ENCODE measurements at regions not wholly inside any gene's neighbourhood (a gene's known extent, or its start where the extent isn't known, plus 50 kb on each side); places are given as distances from the start of the nearest gene placed in this dataset.

DNA sequence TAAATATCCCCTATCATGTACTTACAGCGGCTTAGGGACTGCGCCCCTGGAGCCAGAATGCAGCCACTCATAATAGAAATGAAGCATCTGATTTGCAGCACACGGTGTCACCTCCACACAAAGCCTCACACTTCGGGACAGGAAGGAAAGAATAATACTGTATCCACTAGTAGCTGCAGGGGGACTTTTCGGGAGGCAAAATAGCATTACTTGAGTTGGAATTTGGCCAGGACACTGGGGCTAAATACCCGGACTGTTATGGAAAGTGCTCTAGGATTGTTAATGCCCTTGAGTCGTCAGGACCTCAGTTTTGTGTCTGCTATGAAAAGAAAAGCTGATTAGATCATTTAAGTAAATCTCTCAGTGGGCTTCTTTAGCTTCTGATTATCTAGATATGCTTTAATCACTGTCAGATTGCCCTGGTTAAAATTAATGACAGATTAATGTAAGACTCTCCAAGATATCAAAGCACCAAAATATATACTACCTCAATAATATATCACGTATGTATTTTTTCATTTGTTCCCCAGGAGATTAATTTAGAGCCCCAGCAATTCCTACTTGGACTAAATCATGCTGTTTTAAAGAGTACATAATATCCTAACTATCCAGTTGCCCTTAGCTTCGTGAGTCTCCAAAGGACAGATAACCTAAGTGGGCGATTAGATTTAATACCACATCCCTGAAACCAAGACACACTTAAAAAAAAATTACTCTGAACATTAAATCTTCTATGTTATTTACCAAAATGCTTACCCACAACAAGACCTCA is 173.0 kb upstream of the NEBL start:
- TF ChIP-seq, protein P1, sequence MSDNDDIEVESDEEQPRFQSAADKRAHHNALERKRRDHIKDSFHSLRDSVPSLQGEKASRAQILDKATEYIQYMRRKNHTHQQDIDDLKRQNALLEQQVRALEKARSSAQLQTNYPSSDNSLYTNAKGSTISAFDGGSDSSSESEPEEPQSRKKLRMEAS (IDR thresholded peaks at IDR 0.05): no peak
- TF ChIP-seq NFIC (IDR thresholded peaks at IDR 0.05) (0 out of 2 replicates have a peak, but pooled peaks have one; percentile 6), CEBPB (IDR thresholded peaks at IDR 0.05) (no peak), RAD21 (IDR thresholded peaks at IDR 0.05; ENCODE audit: low read depth) (no peak), TEAD4 (IDR thresholded peaks at IDR 0.05) (no peak), TCF12 (IDR thresholded peaks at IDR 0.05; ENCODE audit: low read depth) (no peak)
- TF ChIP-seq, protein P2, sequence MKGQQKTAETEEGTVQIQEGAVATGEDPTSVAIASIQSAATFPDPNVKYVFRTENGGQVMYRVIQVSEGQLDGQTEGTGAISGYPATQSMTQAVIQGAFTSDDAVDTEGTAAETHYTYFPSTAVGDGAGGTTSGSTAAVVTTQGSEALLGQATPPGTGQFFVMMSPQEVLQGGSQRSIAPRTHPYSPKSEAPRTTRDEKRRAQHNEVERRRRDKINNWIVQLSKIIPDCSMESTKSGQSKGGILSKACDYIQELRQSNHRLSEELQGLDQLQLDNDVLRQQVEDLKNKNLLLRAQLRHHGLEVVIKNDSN (IDR thresholded peaks at IDR 0.05): no peak

DNA sequence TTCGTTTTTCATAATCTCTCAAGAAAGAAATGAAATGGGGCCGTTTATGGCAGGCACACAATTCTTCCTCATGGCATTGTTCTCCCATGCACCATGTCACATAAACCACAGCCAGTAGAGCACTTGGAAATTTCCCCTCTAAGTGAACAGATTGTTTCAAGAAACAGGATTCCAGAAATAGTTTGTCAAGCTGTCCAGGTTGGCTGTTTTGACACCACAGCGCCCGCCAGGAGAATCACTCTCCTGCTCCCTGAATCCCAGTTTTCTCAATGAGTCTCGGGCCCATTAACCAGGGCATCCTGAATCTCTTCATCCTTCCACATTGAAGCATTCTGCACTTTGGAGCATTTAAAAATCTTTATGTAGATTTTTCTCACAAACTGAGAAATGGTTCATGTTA is 172.2 kb upstream of the NEBL start:
- TF ChIP-seq TAF1 (IDR thresholded peaks at IDR 0.05; ENCODE audit: low read depth): no peak
- TF ChIP-seq EGR1 (IDR thresholded peaks at IDR 0.05): no peak
- TF ChIP-seq, protein P2 (IDR thresholded peaks at IDR 0.05): no peak
- no peak for TF ChIP-seq EP300 (IDR thresholded peaks at IDR 0.05; ENCODE audit: borderline replicate concordance)
- no peak for TF ChIP-seq ZBTB7A (IDR thresholded peaks at IDR 0.05; ENCODE audit: low read depth)
- TF ChIP-seq TEAD4 (IDR thresholded peaks at IDR 0.05): no peak
- TF ChIP-seq, protein P3, sequence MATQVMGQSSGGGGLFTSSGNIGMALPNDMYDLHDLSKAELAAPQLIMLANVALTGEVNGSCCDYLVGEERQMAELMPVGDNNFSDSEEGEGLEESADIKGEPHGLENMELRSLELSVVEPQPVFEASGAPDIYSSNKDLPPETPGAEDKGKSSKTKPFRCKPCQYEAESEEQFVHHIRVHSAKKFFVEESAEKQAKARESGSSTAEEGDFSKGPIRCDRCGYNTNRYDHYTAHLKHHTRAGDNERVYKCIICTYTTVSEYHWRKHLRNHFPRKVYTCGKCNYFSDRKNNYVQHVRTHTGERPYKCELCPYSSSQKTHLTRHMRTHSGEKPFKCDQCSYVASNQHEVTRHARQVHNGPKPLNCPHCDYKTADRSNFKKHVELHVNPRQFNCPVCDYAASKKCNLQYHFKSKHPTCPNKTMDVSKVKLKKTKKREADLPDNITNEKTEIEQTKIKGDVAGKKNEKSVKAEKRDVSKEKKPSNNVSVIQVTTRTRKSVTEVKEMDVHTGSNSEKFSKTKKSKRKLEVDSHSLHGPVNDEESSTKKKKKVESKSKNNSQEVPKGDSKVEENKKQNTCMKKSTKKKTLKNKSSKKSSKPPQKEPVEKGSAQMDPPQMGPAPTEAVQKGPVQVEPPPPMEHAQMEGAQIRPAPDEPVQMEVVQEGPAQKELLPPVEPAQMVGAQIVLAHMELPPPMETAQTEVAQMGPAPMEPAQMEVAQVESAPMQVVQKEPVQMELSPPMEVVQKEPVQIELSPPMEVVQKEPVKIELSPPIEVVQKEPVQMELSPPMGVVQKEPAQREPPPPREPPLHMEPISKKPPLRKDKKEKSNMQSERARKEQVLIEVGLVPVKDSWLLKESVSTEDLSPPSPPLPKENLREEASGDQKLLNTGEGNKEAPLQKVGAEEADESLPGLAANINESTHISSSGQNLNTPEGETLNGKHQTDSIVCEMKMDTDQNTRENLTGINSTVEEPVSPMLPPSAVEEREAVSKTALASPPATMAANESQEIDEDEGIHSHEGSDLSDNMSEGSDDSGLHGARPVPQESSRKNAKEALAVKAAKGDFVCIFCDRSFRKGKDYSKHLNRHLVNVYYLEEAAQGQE (IDR thresholded peaks at IDR 0.05; ENCODE audit: low read depth): no peak
- TF ChIP-seq FOXM1 (IDR thresholded peaks at IDR 0.05; ENCODE audit: borderline replicate concordance, low read depth): no peak
- no peak for TF ChIP-seq RAD21 (IDR thresholded peaks at IDR 0.05; ENCODE audit: low read depth)
- TF ChIP-seq NFIC (IDR thresholded peaks at IDR 0.05): no peak
- no peak for TF ChIP-seq CEBPB (IDR thresholded peaks at IDR 0.05)
- TF ChIP-seq YY1 (IDR thresholded peaks at IDR 0.05; ENCODE audit: low read depth): no peak
- no peak for TF ChIP-seq CREB1 (IDR thresholded peaks at IDR 0.05; ENCODE audit: low read depth)
- TF ChIP-seq TCF12 (IDR thresholded peaks at IDR 0.05; ENCODE audit: low read depth): no peak

DNA sequence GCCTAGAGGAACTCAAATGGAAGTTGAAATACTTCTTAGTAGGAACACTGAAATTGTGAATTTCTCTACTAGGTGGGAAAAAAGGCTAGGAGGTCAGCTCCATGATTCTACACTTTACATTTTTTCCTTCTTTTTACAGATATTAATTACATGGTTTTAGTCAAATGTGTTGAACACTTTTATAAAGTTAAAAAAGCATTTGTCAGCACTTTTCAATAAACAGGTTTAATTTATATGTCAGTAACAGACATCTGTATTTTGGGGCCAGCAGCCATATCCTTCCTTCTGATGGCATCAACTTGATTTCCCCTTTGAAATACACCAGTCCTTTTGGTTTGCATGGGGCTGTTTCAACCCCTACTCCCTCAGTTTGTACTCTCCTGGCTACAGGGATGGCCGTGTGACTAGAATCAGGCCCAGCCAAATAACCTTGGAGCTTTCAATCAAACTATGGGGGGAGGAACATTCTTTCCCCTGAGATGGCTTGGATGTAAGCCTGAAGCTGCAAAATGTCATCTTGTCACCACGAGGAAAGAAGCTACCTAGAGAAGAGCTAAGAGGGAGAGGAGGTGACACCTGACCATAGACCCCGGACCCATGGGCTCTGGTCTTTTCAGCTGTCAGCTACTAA is 171.0 kb upstream of the NEBL start:
- TF ChIP-seq FOXM1 (IDR thresholded peaks at IDR 0.05; ENCODE audit: borderline replicate concordance, low read depth) (no peak), RAD21 (IDR thresholded peaks at IDR 0.05; ENCODE audit: low read depth) (no peak), ZBTB7A (IDR thresholded peaks at IDR 0.05; ENCODE audit: low read depth) (no peak), CREB1 (IDR thresholded peaks at IDR 0.05; ENCODE audit: low read depth) (no peak)
- TF ChIP-seq, protein P3 (IDR thresholded peaks at IDR 0.05; ENCODE audit: low read depth): no peak

DNA sequence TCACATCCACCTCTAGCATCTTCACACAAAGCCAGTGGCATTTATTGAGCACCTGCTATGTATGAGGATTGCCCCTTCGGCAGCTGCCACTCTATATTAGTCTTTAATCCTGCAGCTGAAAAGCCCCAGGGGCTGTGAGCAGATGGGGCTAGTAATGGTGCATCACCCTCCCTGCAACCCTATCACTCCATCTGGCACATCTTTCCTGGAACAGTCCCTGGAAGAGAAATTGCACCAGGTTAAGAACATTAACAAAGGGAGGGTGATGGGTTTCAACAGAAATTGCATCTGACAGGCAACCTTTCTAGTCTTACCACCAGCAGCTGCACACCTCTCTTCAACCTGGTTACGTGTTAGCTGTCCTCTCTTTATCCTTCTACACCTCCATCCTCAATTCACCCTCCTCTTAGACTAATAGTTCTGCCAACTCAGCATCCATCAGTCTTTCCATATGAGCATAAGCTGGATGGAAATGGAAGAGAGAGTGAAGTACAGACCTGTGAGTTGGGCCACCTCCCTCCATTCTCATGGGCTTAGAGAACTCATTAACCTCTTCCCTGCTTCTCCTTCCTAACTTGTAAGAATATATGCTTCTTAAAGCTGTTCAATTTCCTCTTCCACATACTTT is 168.6 kb upstream of the NEBL start:
- TF ChIP-seq CREB1 (IDR thresholded peaks at IDR 0.05; ENCODE audit: low read depth) (no peak), CEBPB (IDR thresholded peaks at IDR 0.05) (no peak), YY1 (IDR thresholded peaks at IDR 0.05; ENCODE audit: low read depth) (no peak), NFIC (IDR thresholded peaks at IDR 0.05) (no peak), RAD21 (IDR thresholded peaks at IDR 0.05; ENCODE audit: low read depth) (no peak), TAF1 (IDR thresholded peaks at IDR 0.05; ENCODE audit: low read depth) (no peak), FOXM1 (IDR thresholded peaks at IDR 0.05; ENCODE audit: borderline replicate concordance, low read depth) (no peak), EGR1 (IDR thresholded peaks at IDR 0.05) (no peak), TCF12 (IDR thresholded peaks at IDR 0.05; ENCODE audit: low read depth) (no peak), TEAD4 (IDR thresholded peaks at IDR 0.05) (no peak), EP300 (IDR thresholded peaks at IDR 0.05; ENCODE audit: borderline replicate concordance) (no peak)
- TF ChIP-seq, protein P3 (IDR thresholded peaks at IDR 0.05; ENCODE audit: low read depth): no peak
- TF ChIP-seq, protein P1 (IDR thresholded peaks at IDR 0.05): no peak

Data from Ishikawa (cell line).